Peyer's patch (tissue), 4 donors: ENCODE measurements at regions not wholly inside any gene's neighbourhood (a gene's known extent, or its start where the extent isn't known, plus 50 kb on each side); places are given as distances from the start of the nearest gene placed in this dataset.

Source experiments
- POLR2A ChIP-seq, 2 donors: fragments of 450-650 bp; IDR thresholded peaks; one replicate each; pipeline ENCODE4 v1.5.1; 2017; ENCODE audit warnings: antibody characterized with exemption in 2 of 2, mild to moderate bottlenecking in 2 of 2, moderate library complexity in 2 of 2
- TF ChIP-seq, protein P1 (sequence below), 6 experiments: fragments of 450-650 bp in 4 of 6; fragments of 200-600 bp in 2 of 6; sonication (generic) in 1 of 6; IDR thresholded peaks; one replicate each; pipeline ENCODE4 v1.5.1; 2017 to 2019; ENCODE audit warnings: antibody characterized with exemption in 6 of 6, mild to moderate bottlenecking in 3 of 6, moderate library complexity in 1 of 6

DNA sequence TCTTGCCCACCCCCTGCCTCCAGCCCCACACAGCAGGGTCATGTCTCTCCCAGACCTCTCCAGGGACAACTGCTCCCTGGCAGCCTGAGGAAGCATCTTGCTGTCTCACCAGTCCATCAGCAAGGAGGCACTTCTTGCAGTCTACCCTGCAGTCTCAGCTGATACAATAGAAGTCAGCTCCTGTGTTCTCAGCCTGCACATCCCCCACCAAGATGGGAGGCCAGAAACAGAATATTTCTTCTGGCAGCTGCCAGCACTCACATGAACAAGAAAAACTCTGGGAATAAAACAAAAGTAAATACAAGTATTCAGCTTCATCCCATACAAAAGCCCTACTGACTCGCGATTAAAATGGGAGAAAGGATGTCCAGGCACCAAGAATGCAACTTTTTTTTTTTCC lies 457.4 kb upstream of the PROK2 start:
- TF ChIP-seq, protein P1, sequence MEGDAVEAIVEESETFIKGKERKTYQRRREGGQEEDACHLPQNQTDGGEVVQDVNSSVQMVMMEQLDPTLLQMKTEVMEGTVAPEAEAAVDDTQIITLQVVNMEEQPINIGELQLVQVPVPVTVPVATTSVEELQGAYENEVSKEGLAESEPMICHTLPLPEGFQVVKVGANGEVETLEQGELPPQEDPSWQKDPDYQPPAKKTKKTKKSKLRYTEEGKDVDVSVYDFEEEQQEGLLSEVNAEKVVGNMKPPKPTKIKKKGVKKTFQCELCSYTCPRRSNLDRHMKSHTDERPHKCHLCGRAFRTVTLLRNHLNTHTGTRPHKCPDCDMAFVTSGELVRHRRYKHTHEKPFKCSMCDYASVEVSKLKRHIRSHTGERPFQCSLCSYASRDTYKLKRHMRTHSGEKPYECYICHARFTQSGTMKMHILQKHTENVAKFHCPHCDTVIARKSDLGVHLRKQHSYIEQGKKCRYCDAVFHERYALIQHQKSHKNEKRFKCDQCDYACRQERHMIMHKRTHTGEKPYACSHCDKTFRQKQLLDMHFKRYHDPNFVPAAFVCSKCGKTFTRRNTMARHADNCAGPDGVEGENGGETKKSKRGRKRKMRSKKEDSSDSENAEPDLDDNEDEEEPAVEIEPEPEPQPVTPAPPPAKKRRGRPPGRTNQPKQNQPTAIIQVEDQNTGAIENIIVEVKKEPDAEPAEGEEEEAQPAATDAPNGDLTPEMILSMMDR (IDR thresholded peaks at IDR 0.05), result no peak
- TF ChIP-seq POLR2A (IDR thresholded peaks at IDR 0.05), result no peak
